WTC11 (cell line): ENCODE measurements at regions not wholly inside any gene's neighbourhood (a gene's known extent, or its start where the extent isn't known, plus 50 kb on each side); places are given as distances from the start of the nearest gene placed in this dataset.

ENCODE experiments used
- CTCF ChIP-seq: fragments of 200-600 bp; IDR thresholded peaks from 2 replicates; pipeline ENCODE4 v1.8.0; 2022; ENCODE audit warnings: antibody characterized with exemption
- SP1 ChIP-seq: sonication (generic); formaldehyde crosslinking; conservative IDR thresholded peaks from 2 replicates; pipeline ENCODE4 v1.8.1; 2022; ENCODE audit warnings: missing genetic modification reagents
- ZNF532 ChIP-seq: fragments of 250-450 bp; sonication (Bioruptor Pico); IDR thresholded peaks from 2 replicates; pipeline ENCODE4 v1.9.0; 2021; ENCODE audit warnings: mild to moderate bottlenecking, borderline replicate concordance

GRCh38 chr9:86672966-86673365 lies 274.3 kb downstream of the GAS1 start:
- TF ChIP-seq ZNF532 (CRISPR knock-in tag): no peak
- TF ChIP-seq CTCF: no peak
- no peak for TF ChIP-seq SP1 (CRISPR knock-in tag)
